Caki2 (cell line): ENCODE measurements at regions not wholly inside any gene's neighbourhood (a gene's known extent, or its start where the extent isn't known, plus 50 kb on each side); places are given as distances from the start of the nearest gene placed in this dataset.
A peak's percentile ranks its signal among the peaks of the same experiment; 100 is the strongest.
"Not testable (repeated sequence)": the region's sequence is repeated elsewhere in the genome, so short reads cannot be mapped to it uniquely, and the experiment has no call there.

Experiments used
- DNase-seq: peaks from one replicate; pipeline ENCODE4 v3.0.0-alpha.2; 2015; ENCODE audit warnings: low read depth
- in situ Hi-C: cut with HindIII; loops from 2 replicates; pipeline ENCODE4 v1.10.0; 2016; ENCODE audit warnings: low sequenced_read_pairs, low pct_unique_long_range_greater_than_20kb, mixed read lengths

- in situ Hi-C loops = no loop called here
- DNase-seq = no peak
These were observed 830.8 kb upstream of the AUTS2 start for GRCh38 chr7:68767462-68767861.

DNA sequence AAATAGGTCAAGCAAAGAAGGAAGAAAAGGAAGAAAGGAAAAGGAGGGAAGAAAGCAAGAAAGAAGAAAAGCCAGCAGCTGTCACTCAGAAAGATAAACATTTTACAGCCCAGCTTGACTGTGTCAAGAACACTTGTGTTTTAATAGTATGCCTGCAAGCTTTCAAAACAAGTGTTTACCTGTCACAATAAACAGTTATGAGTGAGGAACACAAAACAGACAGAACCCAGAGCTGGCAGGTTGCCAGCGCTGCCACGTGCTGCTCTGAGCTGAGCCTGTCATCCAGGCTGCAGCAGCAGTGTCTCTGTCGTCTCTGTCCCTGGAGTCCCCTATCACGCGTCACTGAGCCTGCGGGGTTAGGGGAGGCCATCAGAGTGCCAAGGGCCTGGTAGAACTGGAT is 827.6 kb upstream of the AUTS2 start:
- in situ Hi-C loops = no loop called here
- DNase-seq = no peak

GRCh38 chr7:68776326-68776725 is 821.9 kb upstream of the AUTS2 start:
- no peak for DNase-seq
- in situ Hi-C loops = no loop called here

- peak; percentile 31 for DNase-seq
- in situ Hi-C loops = no loop called here
These were observed 814.6 kb upstream of the AUTS2 start for GRCh38 chr7:68783684-68784083.

DNA sequence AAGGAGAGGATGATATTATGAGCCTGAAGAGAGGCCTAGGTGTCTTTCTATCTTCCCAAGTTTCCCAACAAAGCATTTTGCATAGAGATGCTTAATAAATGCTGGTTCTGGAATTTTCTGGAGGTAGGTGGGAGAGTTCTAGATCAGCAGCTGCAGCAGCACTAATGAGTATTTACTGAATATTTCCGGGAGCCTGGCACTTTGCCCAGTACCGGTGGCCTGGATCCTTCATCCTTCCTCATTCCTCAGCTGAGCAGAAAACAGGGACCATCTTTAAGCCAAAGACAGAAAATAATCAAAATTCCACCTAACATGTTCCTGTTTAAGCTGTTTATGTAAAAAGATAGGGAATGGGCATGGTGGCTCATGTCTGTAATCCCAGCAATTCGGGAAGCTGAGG is 813.2 kb upstream of the AUTS2 start:
- peak; percentile 37 for DNase-seq

GRCh38 chr7:68787566-68787965 is 810.7 kb upstream of the AUTS2 start:
- in situ Hi-C loops = no loop called here
- peak; percentile 90 for DNase-seq

More for the DNA sequence above, 813.2 kb upstream of the AUTS2 start:
- in situ Hi-C loops = no loop called here

DNA sequence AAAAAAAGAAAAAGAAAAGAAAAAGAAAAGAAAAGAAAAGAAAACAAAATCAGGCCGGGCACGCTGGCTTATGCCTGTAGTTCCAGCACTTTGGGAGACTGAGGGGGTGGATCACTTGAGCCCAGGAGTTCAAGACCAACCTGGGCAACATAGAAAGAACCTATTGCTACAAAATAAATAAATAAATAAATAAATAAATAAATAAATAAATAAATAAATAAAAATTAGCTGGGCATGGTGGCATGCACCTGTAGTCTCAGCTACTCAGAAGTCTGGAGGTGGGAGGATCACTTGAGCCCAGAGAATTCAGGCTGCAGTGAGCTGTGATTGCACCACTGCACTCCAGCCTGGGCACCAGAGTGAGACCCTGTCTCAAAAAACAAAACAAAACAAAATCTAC is 809.7 kb upstream of the AUTS2 start:
- in situ Hi-C loops, DNase-seq: not testable (repeated sequence)

DNA sequence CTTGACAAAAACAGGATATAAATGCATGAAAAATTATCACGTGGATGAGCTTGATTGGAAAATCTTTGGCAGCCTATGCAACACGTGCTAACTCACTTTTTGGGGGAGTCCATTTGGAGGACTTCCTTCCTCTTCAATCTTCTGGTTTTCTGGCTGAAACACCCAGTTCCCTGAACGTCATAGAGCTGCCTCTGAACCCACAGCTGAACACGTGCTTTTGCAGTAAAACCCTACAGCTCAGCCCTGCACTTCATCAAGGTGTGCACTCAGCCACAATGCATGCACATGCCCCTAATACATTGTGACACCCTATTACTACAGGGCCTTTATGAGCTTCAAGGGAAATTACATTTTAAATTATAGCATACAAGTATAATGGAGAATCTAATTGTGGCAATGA is 808.7 kb upstream of the AUTS2 start:
- in situ Hi-C loops = no loop called here
- DNase-seq = no peak

DNA sequence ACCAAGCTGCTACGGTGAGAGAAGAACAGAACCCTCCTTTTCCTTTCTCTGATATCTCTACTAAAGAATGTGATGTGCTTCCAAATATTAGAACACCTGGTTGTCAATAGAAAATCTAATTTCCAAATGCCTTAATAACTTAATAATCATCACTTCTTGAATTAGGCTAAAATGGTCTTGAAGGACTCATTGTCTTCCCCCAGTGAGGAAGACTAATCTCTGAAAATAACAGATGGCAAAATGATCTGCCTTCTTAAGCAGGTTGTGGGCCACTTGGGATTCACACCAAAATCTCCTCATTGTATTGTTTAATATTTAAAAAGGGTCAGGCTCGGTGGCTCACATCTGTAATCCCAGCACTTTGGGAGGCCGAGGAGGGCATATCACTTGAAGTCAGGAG is 805.9 kb upstream of the AUTS2 start:
- in situ Hi-C loops = no loop called here
- no peak for DNase-seq

- no peak for DNase-seq
- in situ Hi-C loops = no loop called here
These were observed 804.8 kb upstream of the AUTS2 start for GRCh38 chr7:68793513-68793912.

DNA sequence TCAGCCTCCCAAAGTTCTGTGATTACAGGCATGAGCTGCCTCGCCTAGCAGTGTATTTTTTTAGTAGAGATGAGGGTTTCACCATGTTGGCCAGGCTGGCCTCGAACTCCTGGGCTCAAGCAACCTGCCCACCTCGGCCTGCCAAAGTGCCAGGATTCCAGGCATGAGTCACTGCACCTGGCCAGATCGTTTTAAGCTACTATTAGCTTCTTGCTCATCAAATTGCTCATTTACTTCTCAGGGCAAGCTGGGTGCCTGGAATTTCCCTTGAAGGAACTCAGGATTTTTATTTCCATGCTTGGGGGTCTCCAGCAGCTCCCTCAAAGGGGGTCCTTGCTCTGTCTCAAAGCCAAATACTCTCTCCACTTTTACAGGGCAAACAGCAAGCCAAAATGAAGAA is 798.0 kb upstream of the AUTS2 start:
- in situ Hi-C loops = no loop called here
- DNase-seq = peak; percentile 54

DNA sequence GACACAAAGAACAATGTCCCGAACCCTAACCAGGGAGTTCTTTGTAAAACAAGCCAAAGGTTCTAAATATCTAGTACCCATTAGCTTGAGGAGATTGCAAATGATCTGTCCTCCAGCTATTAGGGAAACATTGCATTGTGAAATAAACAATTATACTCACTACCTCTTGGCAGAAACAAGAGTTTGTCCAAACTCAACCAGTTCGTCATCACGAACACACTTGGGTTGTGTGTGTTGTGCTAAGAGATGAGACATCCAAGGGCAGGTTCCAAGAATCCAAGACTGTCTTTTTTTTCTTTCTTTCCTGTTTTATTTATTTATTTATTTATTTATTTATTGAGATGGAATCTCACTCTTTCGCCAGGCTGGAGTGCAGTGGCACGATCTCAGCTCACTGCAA is 793.1 kb upstream of the AUTS2 start:
- DNase-seq = no peak
- in situ Hi-C loops = no loop called here

- in situ Hi-C loops = no loop called here
- DNase-seq = no peak
These were observed 790.6 kb upstream of the AUTS2 start for GRCh38 chr7:68807666-68808065.

- no peak for DNase-seq
- in situ Hi-C loops = no loop called here
These were observed 784.7 kb upstream of the AUTS2 start for GRCh38 chr7:68813551-68814080.

DNA sequence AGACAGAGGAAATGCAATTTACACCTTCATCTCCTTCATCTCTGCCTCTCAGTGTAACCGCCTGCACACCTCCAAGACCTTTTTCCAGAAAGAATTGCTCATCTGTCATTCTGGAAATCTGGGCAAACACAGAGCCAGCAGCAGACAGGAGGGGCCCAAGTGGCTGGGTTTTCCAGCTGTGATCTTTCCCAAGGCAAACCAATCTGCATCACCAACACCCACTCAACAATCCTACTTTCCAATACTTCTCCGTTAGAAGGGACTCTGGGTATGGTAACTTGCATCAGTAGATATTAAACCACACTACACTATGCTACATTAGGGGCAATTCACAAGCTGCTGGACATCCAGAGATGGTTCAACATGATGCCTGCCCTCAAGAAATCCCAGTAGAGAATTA is 781.8 kb upstream of the AUTS2 start:
- no peak for DNase-seq
- in situ Hi-C loops = no loop called here

DNA sequence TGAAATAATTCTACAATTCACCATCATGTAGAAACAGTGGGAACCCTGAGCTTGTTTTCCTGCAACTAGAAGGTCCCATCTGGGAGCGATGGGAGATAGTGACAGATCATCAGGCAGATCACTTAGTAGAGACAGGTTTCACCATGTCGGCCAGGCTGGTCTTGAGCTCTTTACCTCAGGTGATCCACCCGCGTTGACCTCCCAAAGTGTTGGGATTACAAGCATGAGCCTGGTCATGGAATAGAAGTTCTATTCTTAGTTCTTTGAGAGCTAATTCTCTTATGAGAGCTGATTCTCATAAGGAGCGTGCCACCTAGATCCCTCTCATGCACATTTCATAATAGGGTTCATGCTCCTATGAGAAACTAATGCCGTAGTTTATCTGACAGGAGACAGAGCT is 778.0 kb upstream of the AUTS2 start:
- DNase-seq = no peak
- in situ Hi-C loops = no loop called here

GRCh38 chr7:68821846-68822245 is 776.4 kb upstream of the AUTS2 start:
- in situ Hi-C loops = no loop called here
- no peak for DNase-seq

- in situ Hi-C loops = no loop called here
- DNase-seq = no peak
These were observed 774.1 kb upstream of the AUTS2 start for GRCh38 chr7:68823996-68824780.

DNA sequence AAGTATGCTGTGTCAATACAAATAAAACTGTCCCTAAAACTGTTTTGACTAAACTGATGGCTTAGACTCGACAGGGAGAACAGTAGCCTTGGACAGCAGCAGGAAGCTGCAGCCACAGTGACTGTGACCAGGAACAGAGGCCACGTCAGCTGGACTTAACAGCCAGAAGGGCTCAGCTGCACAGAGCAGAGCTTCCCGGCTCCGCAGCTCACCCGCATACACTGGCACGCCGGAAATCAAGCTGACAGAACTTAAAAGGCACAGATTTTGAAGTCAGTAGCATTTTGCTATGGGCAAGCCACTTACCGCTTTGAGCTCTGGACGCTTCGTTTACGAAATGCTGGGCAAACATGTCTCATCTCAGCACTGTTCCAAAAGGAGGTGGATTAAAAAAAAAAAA is 769.7 kb upstream of the AUTS2 start:
- DNase-seq = no peak
- in situ Hi-C loops = no loop called here

DNA sequence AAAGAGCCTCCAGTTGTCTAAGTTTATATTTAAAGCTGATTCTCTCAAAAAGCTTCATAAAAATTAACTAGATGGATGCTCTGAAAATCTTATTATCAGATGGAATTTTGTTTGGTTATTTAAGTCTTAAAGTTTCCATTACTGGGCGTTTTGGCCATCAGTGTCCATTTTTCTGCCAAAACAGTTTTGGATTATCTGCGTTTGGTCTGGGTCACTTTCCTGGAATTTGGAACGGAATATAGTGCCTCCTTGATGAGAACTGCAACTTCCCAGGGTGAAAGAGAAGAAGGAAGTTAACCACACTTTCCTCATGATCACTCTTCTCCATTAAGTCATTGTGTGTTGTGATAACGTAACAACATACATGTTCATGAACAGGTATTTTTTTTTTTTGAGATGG is 764.9 kb upstream of the AUTS2 start:
- no peak for DNase-seq
- in situ Hi-C loops = no loop called here
